Panc1 (cell line): ENCODE measurements at regions not wholly inside any gene's neighbourhood (a gene's known extent, or its start where the extent isn't known, plus 50 kb on each side); places are given as distances from the start of the nearest gene placed in this dataset.

ENCODE experiments used
- ATAC-seq: fragments of 200-7000 bp; cut with Tn5 transposase; 2 replicates; pipeline ENCODE4 v1.9.1; 2020; ENCODE audit warnings: mild to moderate bottlenecking, moderate library complexity
- BruUV-seq: library from RNA; stranded (reverse); fragments of 400-500 nt; replicated peaks from 2 replicates; lab custom pipeline; 2021; lab: Mats Ljungman, UMichigan
- CTCF ChIA-PET: fragments of 300-600 bp; sonication (Branson Sonifier 250); formaldehyde crosslinking; loops from one replicate; lab custom pipeline; 2022; ENCODE audit warnings: antibody characterized with exemption; lab: Charles Lee
- POLR2A ChIA-PET: fragments of 300-600 bp; sonication (Branson Sonifier 250); formaldehyde crosslinking; loops from one replicate; lab custom pipeline; 2022; ENCODE audit warnings: antibody characterized with exemption; lab: Charles Lee
- DNase-seq: peaks from one replicate; pipeline ENCODE4 v3.0.0-alpha.2; 2010; ENCODE audit warnings: low read depth, low spot score
- H3K27ac ChIP-seq: 2 replicates; pipeline ENCODE4 v1.5.1; 2011; ENCODE audit warnings: mild to moderate bottlenecking, low read length, inconsistent platforms
- H3K27me3 ChIP-seq: fragments of 200-500 bp; sonication (Bioruptor generic); 2 replicates; pipeline ENCODE4 v1.6.0; 2014; ENCODE audit warnings: low read length, inconsistent platforms; ENCODE audit not compliant: control insufficient read depth, insufficient read depth
- H3K36me3 ChIP-seq: fragments of 200-500 bp; sonication (Bioruptor generic); 2 replicates; pipeline ENCODE4 v1.5.1; 2014; ENCODE audit warnings: inconsistent platforms, mild to moderate bottlenecking, low read length, moderate library complexity; ENCODE audit not compliant: control insufficient read depth, insufficient read depth
- H3K4me1 ChIP-seq: 2 replicates; pipeline ENCODE4 v1.5.1; 2011; ENCODE audit warnings: inconsistent platforms, mild to moderate bottlenecking, low read length, moderate library complexity; ENCODE audit not compliant: control insufficient read depth, insufficient read depth
- H3K4me3 ChIP-seq, 2 experiments: 2 replicates each; pipeline ENCODE4 v1.5.1; 2011 to 2012; ENCODE audit warnings: low read depth in 2 of 2, low read length in 2 of 2, mild to moderate bottlenecking in 2 of 2, inconsistent platforms in 1 of 2, moderate library complexity in 1 of 2
- H3K9me3 ChIP-seq: fragments of 200-500 bp; sonication (Bioruptor generic); 2 replicates; pipeline ENCODE4 v1.5.1; 2014; ENCODE audit warnings: low read depth, mild to moderate bottlenecking, inconsistent platforms, low read length, moderate library complexity; ENCODE audit not compliant: control insufficient read depth, insufficient read depth
- CTCF ChIP-seq: fragments of 450-650 bp; IDR thresholded peaks from 2 replicates; pipeline ENCODE4 v1.5.1; 2017; ENCODE audit warnings: mild to moderate bottlenecking
- POLR2AphosphoS5 ChIP-seq: IDR thresholded peaks from 2 replicates; pipeline ENCODE4 v1.6.1; 2012; ENCODE audit warnings: mild to moderate bottlenecking, low read depth, low read length, moderate library complexity
- REST ChIP-seq, 2 experiments: IDR thresholded peaks; 2 replicates each; pipeline ENCODE4 v1.6.1; 2011 to 2012; ENCODE audit warnings: low read depth in 2 of 2, control low read depth in 1 of 2, low read length in 1 of 2, mild to moderate bottlenecking in 1 of 2, moderate library complexity in 1 of 2; ENCODE audit not compliant: insufficient read depth in 1 of 2
- SIN3A ChIP-seq: IDR thresholded peaks from 2 replicates; pipeline ENCODE4 v1.6.1; 2012; ENCODE audit warnings: low read depth, mild to moderate bottlenecking, low read length, moderate library complexity, borderline replicate concordance; ENCODE audit not compliant: insufficient read depth
- TCF7L2 ChIP-seq: IDR thresholded peaks from 2 replicates; pipeline ENCODE4 v1.6.1; 2011; ENCODE audit warnings: mild to moderate bottlenecking, low read depth, low read length, inconsistent platforms
- in situ Hi-C: cut with HindIII; loops from 2 replicates; pipeline ENCODE4 v1.10.0; 2016; ENCODE audit warnings: low sequenced_read_pairs, low pct_unique_long_range_greater_than_20kb
- intact Hi-C: fragments of 100-400 bp; cut with micrococcal nuclease; formaldehyde crosslinking; loops from one replicate; pipeline ENCODE4 v1.10.0; 2022; ENCODE audit not compliant: unreplicated experiment

GRCh38 chr17:69692171-69692570 is 277.7 kb downstream of the MAP2K6 start:
- BruUV-seq = no TSS peak
- H3K27me3 ChIP-seq = no peaks in the 10 kb centered on the region
- H3K9me3 ChIP-seq = no peaks in the 10 kb centered on the region
- DNase-seq (no peak), ATAC-seq (no peak)
- no peaks in the 10 kb centered on the region for H3K36me3 ChIP-seq
- POLR2A ChIA-PET = no interaction called here
- no peak overlapping the region for H3K27ac ChIP-seq
- CTCF ChIA-PET = no interaction called here
- H3K4me1 ChIP-seq = no peaks in the 10 kb centered on the region
- intact Hi-C loops (no loop called here), in situ Hi-C loops (no loop called here)
- TF ChIP-seq POLR2AphosphoS5 = no peak
- TF ChIP-seq CTCF = no peak
- TF ChIP-seq TCF7L2 = no peak
- no peak for TF ChIP-seq SIN3A
- TF ChIP-seq REST (IDR thresholded peaks at IDR 0.05; ENCODE audit: insufficient read depth in 1 of 2, low read depth in 2 of 2, low read length in 1 of 2) = no peak
- no peak overlapping the region for H3K4me3 ChIP-seq

- TF ChIP-seq SIN3A (no peak), REST (IDR thresholded peaks at IDR 0.05; ENCODE audit: insufficient read depth in 1 of 2, low read depth in 2 of 2, low read length in 1 of 2) (no peak), CTCF (no peak), POLR2AphosphoS5 (no peak), TCF7L2 (no peak)
- ATAC-seq = no peak
- in situ Hi-C loops = no loop called here
Observed at GRCh38 chr17:69695646-69696045, 281.1 kb downstream of the MAP2K6 start.

More at GRCh38 chr17:69695646-69696045, 281.1 kb downstream of the MAP2K6 start:
- H3K36me3 ChIP-seq = no peaks in the 10 kb centered on the region
- no peaks in the 10 kb centered on the region for H3K9me3 ChIP-seq
- CTCF ChIA-PET = no interaction called here
- DNase-seq = no peak
- no peaks in the 10 kb centered on the region for H3K27me3 ChIP-seq
- intact Hi-C loops = no loop called here
- H3K27ac ChIP-seq = no peak overlapping the region
- no peak overlapping the region for H3K4me3 ChIP-seq
- POLR2A ChIA-PET = interaction anchor here (0.7 kb wide), 1 partner anchor 646 kb away, joined by 7 read pairs; no protein-coding TSS in a partner anchor
- H3K4me1 ChIP-seq = no peaks in the 10 kb centered on the region
- BruUV-seq = no TSS peak
